Sigmoid colon (tissue), 3 donors: ENCODE measurements at regions not wholly inside any gene's neighbourhood (a gene's known extent, or its start where the extent isn't known, plus 50 kb on each side); places are given as distances from the start of the nearest gene placed in this dataset.

Source experiments
- CTCF ChIP-seq, 4 experiments: fragments of 450-650 bp in 3 of 4; fragments of 200-600 bp in 1 of 4; IDR thresholded peaks; one replicate each; pipeline ENCODE4 v1.5.1; 2016 to 2019; ENCODE audit warnings: antibody characterized with exemption in 4 of 4, mild to moderate bottlenecking in 3 of 4, moderate library complexity in 2 of 4
- POLR2A ChIP-seq, 2 donors: fragments of 450-650 bp; IDR thresholded peaks; one replicate each; pipeline ENCODE4 v1.6.1; 2016; ENCODE audit warnings: antibody characterized with exemption in 2 of 2, mild to moderate bottlenecking in 2 of 2, moderate library complexity in 2 of 2

DNA sequence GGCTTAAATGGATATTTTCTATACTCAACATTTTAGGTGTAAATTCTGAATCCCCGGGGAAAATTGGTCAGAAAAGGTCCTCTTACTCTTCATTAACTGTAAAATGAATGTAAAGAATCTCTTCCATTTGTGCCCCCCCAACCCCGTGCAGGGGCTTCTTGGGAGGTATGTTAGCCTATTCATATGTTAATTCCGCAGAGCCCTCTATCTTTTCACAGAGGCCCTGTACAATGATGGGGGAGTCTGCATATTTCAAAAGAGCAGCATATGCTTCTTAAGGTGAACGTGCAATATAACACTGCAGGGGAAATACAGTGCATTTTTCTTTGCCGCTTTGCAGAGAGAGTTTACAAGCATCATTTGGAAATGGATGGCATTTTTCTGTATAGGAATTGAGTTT, 88.5 kb upstream of the CXorf66 start:
- TF ChIP-seq CTCF (IDR thresholded peaks at IDR 0.05): no peak
- no peak for TF ChIP-seq POLR2A (IDR thresholded peaks at IDR 0.05)
